IMR-90 (cell line): ENCODE measurements at regions not wholly inside any gene's neighbourhood (a gene's known extent, or its start where the extent isn't known, plus 50 kb on each side); places are given as distances from the start of the nearest gene placed in this dataset.
"Not testable (repeated sequence)": the region's sequence is repeated elsewhere in the genome, so short reads cannot be mapped to it uniquely, and the experiment has no call there.

Source experiments
- ATAC-seq: fragments of 200-7000 bp; cut with Tn5 transposase; 2 replicates; pipeline ENCODE4 v1.9.1; 2020; ENCODE audit warnings: low read depth, mild to moderate bottlenecking, moderate library complexity
- BruUV-seq: library from RNA; stranded (reverse); fragments of 400-500 nt; replicated peaks from 2 replicates; lab custom pipeline; 2021; lab: Mats Ljungman, UMichigan
- CTCF ChIA-PET: fragments of 300-600 bp; formaldehyde crosslinking; extraction: SDS; loops from one replicate; lab custom pipeline; 2021; ENCODE audit warnings: antibody characterized with exemption; lab: Yijun Ruan, JAX
- POLR2A ChIA-PET: fragments of 300-600 bp; sonication (Branson Sonifier 250); formaldehyde crosslinking; loops from one replicate; lab custom pipeline; 2022; ENCODE audit warnings: antibody characterized with exemption; ENCODE audit not compliant: unreplicated experiment; lab: Charles Lee
- DNase-seq: peaks from one replicate; pipeline ENCODE4 v3.0.0; 2013
- H2AFZ ChIP-seq: replicated peaks from 2 replicates; pipeline ENCODE3; 2013; ENCODE audit warnings: low read length, mild to moderate bottlenecking; ENCODE audit not compliant: poor library complexity
- H2AK5ac ChIP-seq: 2 replicates; pipeline ENCODE4 v1.6.1; 2013; ENCODE audit warnings: low read depth, low read length, inconsistent platforms
- H2AK9ac ChIP-seq: replicated peaks from 2 replicates; pipeline ENCODE3; 2013; ENCODE audit warnings: mild to moderate bottlenecking, low read depth, low read length, moderate library complexity; ENCODE audit not compliant: poor library complexity
- H2BK120ac ChIP-seq: 2 replicates; pipeline ENCODE4 v1.6.1; 2013; ENCODE audit warnings: low read depth, low read length, inconsistent platforms
- H2BK15ac ChIP-seq: 3 replicates; pipeline ENCODE4 v1.6.1; 2013; ENCODE audit warnings: low read depth, low read length, inconsistent platforms
- H2BK20ac ChIP-seq: 2 replicates; pipeline ENCODE4 v1.6.1; 2013; ENCODE audit warnings: low read depth, mild to moderate bottlenecking, inconsistent platforms, low read length, moderate library complexity
- H2BK5ac ChIP-seq: 2 replicates; pipeline ENCODE4 v1.6.1; 2013; ENCODE audit warnings: mild to moderate bottlenecking, low read depth, low read length, inconsistent platforms; ENCODE audit not compliant: poor library complexity, severe bottlenecking
- H3K14ac ChIP-seq: replicated peaks from 2 replicates; pipeline ENCODE4 v1.6.1; 2013; ENCODE audit warnings: low read depth, low read length, inconsistent platforms
- H3K18ac ChIP-seq: 2 replicates; pipeline ENCODE4 v1.6.1; 2013; ENCODE audit warnings: low read depth, low read length, control low read depth
- H3K23ac ChIP-seq: 2 replicates; pipeline ENCODE4 v1.6.1; 2013; ENCODE audit warnings: low read depth, low read length, inconsistent platforms
- H3K27ac ChIP-seq: 2 replicates; pipeline ENCODE4 v1.5.1; 2013; ENCODE audit warnings: mild to moderate bottlenecking, control low read depth, low read length; ENCODE audit not compliant: insufficient read depth
- H3K27me3 ChIP-seq: 2 replicates; pipeline ENCODE4 v1.6.1; 2013; ENCODE audit warnings: low read length; ENCODE audit not compliant: control insufficient read depth, insufficient read depth
- H3K36me3 ChIP-seq: 2 replicates; pipeline ENCODE4 v1.6.1; 2013; ENCODE audit warnings: low read length, mixed read lengths; ENCODE audit not compliant: control insufficient read depth, insufficient read depth
- H3K4ac ChIP-seq: 2 replicates; pipeline ENCODE4 v1.6.1; 2013; ENCODE audit warnings: low read depth, low read length, inconsistent platforms
- H3K4me1 ChIP-seq: 2 replicates; pipeline ENCODE4 v1.6.1; 2013; ENCODE audit warnings: low read length, mixed read lengths; ENCODE audit not compliant: control insufficient read depth, insufficient read depth
- H3K4me2 ChIP-seq: 2 replicates; pipeline ENCODE4 v1.6.1; 2013; ENCODE audit warnings: low read depth, mild to moderate bottlenecking, control low read depth, low read length, moderate library complexity
- H3K4me3 ChIP-seq: 2 replicates; pipeline ENCODE4 v1.5.1; 2013; ENCODE audit warnings: low read depth, mild to moderate bottlenecking, control low read depth, low read length, moderate library complexity; ENCODE audit not compliant: insufficient read depth
- H3K56ac ChIP-seq: 2 replicates; pipeline ENCODE4 v1.6.1; 2013; ENCODE audit warnings: low read length, inconsistent platforms; ENCODE audit not compliant: insufficient read depth; ENCODE audit errors: extremely low read depth
- H3K79me1 ChIP-seq, 2 experiments: 2 replicates each; pipeline ENCODE4 v1.6.1; 2013; ENCODE audit warnings: low read length in 2 of 2, inconsistent platforms in 1 of 2, low read depth in 1 of 2
- H3K9ac ChIP-seq: 2 replicates; pipeline ENCODE4 v1.6.1; 2013; ENCODE audit warnings: low read depth, low read length, control low read depth
- H3K9me1 ChIP-seq: 2 replicates; pipeline ENCODE4 v1.6.1; 2013; ENCODE audit warnings: low read length, inconsistent platforms; ENCODE audit not compliant: insufficient read depth
- H3K9me3 ChIP-seq: 2 replicates; pipeline ENCODE4 v1.6.1; 2013; ENCODE audit warnings: low read length; ENCODE audit not compliant: control insufficient read depth, insufficient read depth
- H4K20me1 ChIP-seq: 2 replicates; pipeline ENCODE4 v1.6.1; 2013; ENCODE audit warnings: low read length, inconsistent platforms; ENCODE audit not compliant: insufficient read depth
- H4K5ac ChIP-seq: 2 replicates; pipeline ENCODE4 v1.6.1; 2013; ENCODE audit warnings: mild to moderate bottlenecking, low read depth, low read length, control low read depth
- H4K8ac ChIP-seq, 2 experiments: 2 replicates each; pipeline ENCODE4 v1.6.1; 2013; ENCODE audit warnings: low read depth in 2 of 2, low read length in 2 of 2, control low read depth in 1 of 2, inconsistent platforms in 1 of 2
- H4K91ac ChIP-seq: 2 replicates; pipeline ENCODE4 v1.6.1; 2013; ENCODE audit warnings: low read depth, low read length, inconsistent platforms; ENCODE audit not compliant: insufficient read depth
- BHLHE40 ChIP-seq: fragments of 150-350 bp; IDR thresholded peaks from 2 replicates; pipeline ENCODE4 v1.6.1; 2016; ENCODE audit warnings: mild to moderate bottlenecking, low read depth, low read length
- MXI1 ChIP-seq: IDR thresholded peaks from 2 replicates; pipeline ENCODE4 v1.6.1; 2012; ENCODE audit warnings: low read depth, mild to moderate bottlenecking, low read length, moderate library complexity, borderline replicate concordance
- RAD21 ChIP-seq: IDR thresholded peaks from 2 replicates; pipeline ENCODE4 v1.6.1; 2012; ENCODE audit warnings: low read length, improper control_type of control experiment
- WGBS, 2 experiments: methylation state at CpG; one replicate each; pipeline versions ENCODE4 v1.1.5 to v1.1.7; 2013; ENCODE audit warnings: missing lambda C conversion rate in 2 of 2; ENCODE audit not compliant: insufficient read length in 1 of 2; ENCODE audit errors: extremely low coverage in 2 of 2; 5-methylcytosine and 5-hydroxymethylcytosine counted together
- dilution Hi-C: fragments of 300-500 bp; cut with HindIII; formaldehyde crosslinking; loops from one replicate; pipeline ENCODE4 v1.14.3; 2018; ENCODE audit warnings: low sequenced_read_pairs; ENCODE audit not compliant: unreplicated experiment
- in situ Hi-C: fragments of 300-500 bp; cut with MboI; formaldehyde crosslinking; loops from 3 replicates; pipeline ENCODE4 v1.14.3; 2019; ENCODE audit warnings: low sequenced_read_pairs, inconsistent platforms, mixed read lengths
- intact Hi-C: fragments of 100-400 bp; cut with micrococcal nuclease; formaldehyde crosslinking; loops from 2 replicates; pipeline ENCODE4 v1.10.0; 2022

GRCh38 chr15:95041297-95041696, 809.9 kb downstream of the MCTP2 start:
- Histone ChIP-seq H3K27me3 (no peaks in the 10 kb centered on the region), H2AFZ (no peak overlapping the region), H4K91ac (no peak overlapping the region), H3K14ac (no peak overlapping the region), H4K20me1 (no peaks in the 10 kb centered on the region), H3K4me2 (no peak overlapping the region), H3K9me3 (0 out of 2 replicates have a peak, but pooled peaks cover 1% of the 10 kb centered on the region), H3K9me1 (no peaks in the 10 kb centered on the region), H3K36me3 (no peaks in the 10 kb centered on the region), H2AK5ac (no peak overlapping the region), H2BK15ac (no peak overlapping the region), H3K9ac (no peak overlapping the region), H2BK5ac (no peak overlapping the region), H2BK120ac (no peak overlapping the region), H3K56ac (no peak overlapping the region), H4K8ac (no peak overlapping the region), H3K4me1 (no peaks in the 10 kb centered on the region), H3K18ac (no peak overlapping the region), H3K27ac (no peak overlapping the region), H3K23ac (no peak overlapping the region), H3K4me3 (no peak overlapping the region), H3K79me1 (no peaks in the 10 kb centered on the region), H4K5ac (no peak overlapping the region), H3K4ac (no peak overlapping the region), H2AK9ac (no peak overlapping the region), H2BK20ac (no peak overlapping the region)
- DNase-seq = no peak
- in situ Hi-C loops (no loop called here), dilution Hi-C loops (no loop called here), intact Hi-C loops (loop anchor here (5.0 kb wide), 1 partner anchor 196 kb away; no protein-coding TSS in a partner anchor)
- CTCF ChIA-PET = no interaction called here
- POLR2A ChIA-PET = no interaction called here
- no CpG with 5 or more reads among the region's 1 CpG for WGBS, 2 experiments
- no peak for ATAC-seq
- BruUV-seq = no TSS peak
- TF ChIP-seq MXI1 (no peak), BHLHE40 (no peak), RAD21 (no peak)

DNA sequence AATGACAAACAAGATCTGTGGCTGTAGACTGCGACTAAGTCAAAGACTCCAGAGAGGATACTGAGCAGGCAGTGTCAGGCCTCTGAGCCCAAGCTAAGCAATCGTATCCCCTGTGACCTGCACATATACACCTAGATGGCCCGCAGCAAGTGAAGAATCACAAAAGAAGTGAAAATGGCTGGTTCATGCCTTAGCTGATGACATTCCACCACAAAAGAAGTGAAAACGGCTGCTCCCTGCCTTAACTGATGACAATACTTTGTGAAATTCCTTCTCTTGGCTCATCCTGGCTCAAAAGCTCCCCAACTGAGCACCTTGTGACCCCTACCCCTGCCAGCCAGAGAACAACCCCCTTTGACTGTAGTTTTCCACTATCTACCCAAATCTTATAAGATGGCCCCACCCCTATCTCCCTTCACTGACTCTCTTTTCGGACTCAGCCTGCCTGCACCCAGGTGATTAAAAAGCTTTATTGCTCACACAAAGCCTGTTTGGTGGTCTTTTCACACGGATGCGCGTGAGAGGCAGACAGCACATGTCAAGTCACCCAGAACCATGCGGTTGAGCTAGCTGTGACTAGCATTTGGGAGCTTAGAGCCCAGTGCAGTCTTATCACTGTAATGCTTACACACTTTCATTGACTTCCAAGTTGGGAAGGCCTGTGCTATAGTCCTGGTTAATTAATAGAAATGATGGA, 812.0 kb downstream of the MCTP2 start:
- H3K9me1 ChIP-seq, H3K4me1 ChIP-seq, H3K27ac ChIP-seq, CTCF ChIA-PET, H3K14ac ChIP-seq, H2BK5ac ChIP-seq, H4K20me1 ChIP-seq, H3K36me3 ChIP-seq, POLR2A ChIA-PET, BruUV-seq, H4K8ac ChIP-seq, H3K4me3 ChIP-seq, H2AFZ ChIP-seq, H2AK5ac ChIP-seq, DNase-seq, H4K5ac ChIP-seq, H3K4me2 ChIP-seq, H3K27me3 ChIP-seq, H2BK20ac ChIP-seq, H3K18ac ChIP-seq, H3K9ac ChIP-seq, H4K91ac ChIP-seq, H2BK120ac ChIP-seq, H3K23ac ChIP-seq, H3K9me3 ChIP-seq, H2AK9ac ChIP-seq, H3K79me1 ChIP-seq, H2BK15ac ChIP-seq, H3K4ac ChIP-seq, ATAC-seq, in situ Hi-C loops, H3K56ac ChIP-seq, dilution Hi-C loops: not testable (repeated sequence)
- WGBS, 2 experiments = 60% methylated on average over 4 of the region's 9 CpGs; no CpG with 5 or more reads in 1 of the 2 experiments
- intact Hi-C loops = loop anchor here (5.0 kb wide), 1 partner anchor 194 kb away; no protein-coding TSS in a partner anchor
